MG63 (cell line): ENCODE measurements at regions not wholly inside any gene's neighbourhood (a gene's known extent, or its start where the extent isn't known, plus 50 kb on each side); places are given as distances from the start of the nearest gene placed in this dataset.
"Not testable (repeated sequence)": the region's sequence is repeated elsewhere in the genome, so short reads cannot be mapped to it uniquely, and the experiment has no call there.

Experiments used
- DNase-seq: peaks from one replicate; pipeline ENCODE4 v3.0.0-alpha.2; 2020
- H3K27me3 ChIP-seq: fragments of 250-450 bp; sonication (Bioruptor Pico); 2 replicates; pipeline ENCODE4 v1.5.1; 2020; ENCODE audit warnings: mild to moderate bottlenecking, moderate library complexity
- H3K36me3 ChIP-seq: fragments of 250-450 bp; sonication (Bioruptor Pico); 2 replicates; pipeline ENCODE4 v1.5.1; 2020; ENCODE audit warnings: mild to moderate bottlenecking, moderate library complexity
- H3K4me3 ChIP-seq: fragments of 250-450 bp; sonication (Bioruptor Pico); 2 replicates; pipeline ENCODE4 v1.5.1; 2020; ENCODE audit warnings: mild to moderate bottlenecking, moderate library complexity
- H3K9me3 ChIP-seq: fragments of 250-450 bp; sonication (Bioruptor Pico); 2 replicates; pipeline ENCODE4 v1.5.1; 2020; ENCODE audit warnings: mild to moderate bottlenecking, moderate library complexity

DNA sequence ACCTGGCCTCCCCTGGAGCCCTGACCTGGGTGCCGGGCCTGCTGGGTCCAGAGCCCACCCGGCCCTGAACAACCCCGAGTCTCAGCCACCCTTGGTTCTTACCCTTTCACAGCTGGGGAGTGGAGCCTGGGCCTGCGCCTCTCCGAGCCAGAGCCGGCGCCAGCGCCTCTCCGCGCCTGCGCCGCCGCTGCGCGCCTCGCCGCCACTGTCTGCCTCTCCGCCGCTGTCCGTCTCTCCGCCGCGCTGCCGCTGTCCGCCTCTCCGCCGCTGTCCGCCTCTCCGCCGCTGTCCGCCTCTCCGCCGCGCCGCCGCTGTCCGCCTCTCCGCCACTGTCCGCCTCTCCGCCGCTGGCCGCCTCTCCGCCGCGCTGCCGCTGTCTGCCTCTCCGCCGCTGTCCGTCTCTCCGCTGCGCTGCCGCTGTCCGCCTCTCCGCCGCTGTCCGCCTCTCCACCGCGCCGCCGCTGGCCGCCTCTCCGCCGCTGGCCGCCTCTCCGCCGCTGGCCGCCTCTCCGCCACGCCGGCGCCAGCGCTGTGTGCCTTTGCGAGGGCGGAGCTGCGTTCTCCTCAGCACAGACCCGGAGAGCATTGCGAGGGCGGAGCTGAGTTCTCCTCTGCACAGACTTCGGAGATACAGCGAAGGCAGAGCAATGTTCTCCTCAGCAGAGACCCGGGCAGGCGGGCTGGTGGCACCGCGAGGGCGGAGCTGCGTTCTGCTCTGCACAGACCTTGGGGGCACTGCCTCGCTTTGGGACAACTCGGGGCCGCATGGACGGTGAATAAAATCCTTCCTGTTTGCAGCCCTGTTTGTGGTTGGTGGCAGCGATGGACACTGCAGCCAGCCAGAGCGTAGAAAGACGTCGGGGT lies 1553.7 kb downstream of the RPIA start:
- not testable (repeated sequence) for H3K36me3 ChIP-seq, H3K27me3 ChIP-seq, DNase-seq, H3K4me3 ChIP-seq, H3K9me3 ChIP-seq

DNA sequence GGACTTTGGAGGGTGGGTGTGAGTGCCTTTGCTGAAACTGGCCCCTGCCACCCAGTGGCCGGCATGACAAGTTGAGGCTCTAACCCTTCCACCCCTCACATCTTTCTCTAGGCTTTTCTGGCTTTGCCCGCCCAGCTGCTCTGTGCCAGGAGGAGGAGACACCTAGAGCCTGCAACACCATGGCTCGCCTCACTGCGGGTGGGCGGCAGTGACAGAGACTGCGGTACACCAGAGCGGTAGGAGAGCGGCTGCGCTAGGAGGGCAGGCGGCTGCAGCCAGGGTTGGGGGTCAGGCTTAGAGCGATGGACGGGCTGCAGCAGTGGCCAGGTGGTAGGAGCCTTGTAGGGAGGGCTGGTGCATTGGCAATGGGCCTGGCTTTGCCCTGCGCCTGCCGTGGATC lies 1556.9 kb downstream of the RPIA start:
- not testable (repeated sequence) for H3K4me3 ChIP-seq, H3K36me3 ChIP-seq, H3K9me3 ChIP-seq, H3K27me3 ChIP-seq, DNase-seq

DNA sequence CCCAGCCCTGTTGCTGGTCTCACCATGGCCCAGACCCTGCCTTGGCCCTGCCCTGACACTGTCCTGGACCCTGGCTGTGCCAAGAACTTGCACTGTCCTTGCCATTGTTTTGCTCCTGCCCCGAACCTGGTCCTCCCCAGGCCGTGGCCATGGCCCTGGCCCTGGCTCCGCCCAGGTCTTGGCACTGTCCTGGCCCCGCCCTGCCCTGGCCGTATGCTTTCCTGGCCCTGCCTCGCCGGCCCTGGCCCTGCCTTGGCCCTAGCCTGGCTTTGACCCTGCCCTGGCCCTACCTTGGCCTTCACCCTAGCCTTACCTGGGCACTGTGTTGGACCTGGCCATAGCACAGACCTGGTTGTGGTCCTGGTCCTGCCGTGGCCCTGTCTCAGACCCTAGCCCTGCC lies 1558.9 kb downstream of the RPIA start:
- H3K9me3 ChIP-seq, H3K4me3 ChIP-seq, H3K27me3 ChIP-seq, H3K36me3 ChIP-seq, DNase-seq: not testable (repeated sequence)

GRCh38 chr2:90251576-90251975 lies 1560.1 kb downstream of the RPIA start:
- not testable (repeated sequence) for H3K27me3 ChIP-seq, H3K9me3 ChIP-seq, DNase-seq, H3K4me3 ChIP-seq, H3K36me3 ChIP-seq

- not testable (repeated sequence) for H3K4me3 ChIP-seq, DNase-seq, H3K9me3 ChIP-seq, H3K36me3 ChIP-seq, H3K27me3 ChIP-seq
Measured at GRCh38 chr2:90253306-90253705, 1561.8 kb downstream of the RPIA start.

GRCh38 chr2:90266888-90267287 lies 1575.4 kb downstream of the RPIA start:
- DNase-seq, H3K27me3 ChIP-seq, H3K4me3 ChIP-seq, H3K9me3 ChIP-seq, H3K36me3 ChIP-seq: not testable (repeated sequence)

DNA sequence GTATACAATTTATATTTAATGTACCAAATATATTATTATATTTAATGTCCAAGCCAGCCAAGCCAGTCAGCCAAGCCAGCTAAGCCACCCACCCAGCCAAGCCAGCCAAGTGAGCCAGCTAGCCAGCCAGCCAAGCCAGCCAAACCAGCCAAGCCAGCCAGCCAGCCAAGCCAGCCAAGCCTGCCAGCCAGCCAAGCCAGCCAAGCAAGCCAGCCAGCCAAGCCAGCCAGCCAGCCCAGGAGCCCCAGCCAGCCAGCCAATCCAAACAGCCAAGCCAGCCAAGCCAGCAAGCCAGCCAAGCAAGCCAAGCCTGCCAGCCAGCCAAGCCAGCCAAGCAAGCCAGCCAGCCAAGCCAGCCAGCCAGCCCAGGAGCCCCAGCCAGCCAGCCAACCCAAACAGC lies 1596.3 kb downstream of the RPIA start:
- not testable (repeated sequence) for H3K36me3 ChIP-seq, H3K4me3 ChIP-seq, H3K27me3 ChIP-seq, H3K9me3 ChIP-seq, DNase-seq

DNA sequence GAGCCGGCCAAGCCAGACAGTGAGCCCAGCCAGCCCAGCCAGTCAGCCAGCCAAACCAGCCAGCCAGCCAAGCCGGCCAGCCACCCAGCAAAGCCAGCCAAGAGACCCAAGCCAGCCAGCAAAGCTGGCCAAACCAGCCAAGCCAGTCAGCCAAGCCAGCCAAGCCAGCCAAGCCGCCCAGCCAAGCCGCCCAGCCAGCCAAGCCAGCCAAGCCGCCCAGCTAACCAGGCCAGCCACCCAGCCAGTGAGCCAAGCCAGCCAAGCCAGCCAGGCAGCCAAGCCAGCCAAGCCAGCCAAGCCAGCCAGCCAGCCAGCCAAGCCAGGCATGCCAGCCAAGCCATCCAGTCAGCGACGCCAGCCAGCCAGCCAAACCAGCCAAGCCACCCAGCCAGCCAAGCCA lies 1596.9 kb downstream of the RPIA start:
- H3K4me3 ChIP-seq, DNase-seq, H3K9me3 ChIP-seq, H3K36me3 ChIP-seq, H3K27me3 ChIP-seq: not testable (repeated sequence)

GRCh38 chr2:90289291-90289980 lies 1598.0 kb downstream of the RPIA start:
- not testable (repeated sequence) for H3K4me3 ChIP-seq, H3K36me3 ChIP-seq, H3K27me3 ChIP-seq, DNase-seq, H3K9me3 ChIP-seq

- not testable (repeated sequence) for DNase-seq, H3K27me3 ChIP-seq, H3K4me3 ChIP-seq, H3K9me3 ChIP-seq, H3K36me3 ChIP-seq
Measured at GRCh38 chr2:90290701-90291100, 1599.2 kb downstream of the RPIA start.

- peak; percentile 35 for DNase-seq
- not testable (repeated sequence) for H3K9me3 ChIP-seq, H3K27me3 ChIP-seq, H3K36me3 ChIP-seq, H3K4me3 ChIP-seq
Measured at GRCh38 chr2:90291168-90291883, 1599.9 kb downstream of the RPIA start.

- H3K27me3 ChIP-seq, H3K36me3 ChIP-seq, DNase-seq, H3K4me3 ChIP-seq, H3K9me3 ChIP-seq: not testable (repeated sequence)
Measured at GRCh38 chr2:90291934-90292333, 1600.5 kb downstream of the RPIA start.

DNA sequence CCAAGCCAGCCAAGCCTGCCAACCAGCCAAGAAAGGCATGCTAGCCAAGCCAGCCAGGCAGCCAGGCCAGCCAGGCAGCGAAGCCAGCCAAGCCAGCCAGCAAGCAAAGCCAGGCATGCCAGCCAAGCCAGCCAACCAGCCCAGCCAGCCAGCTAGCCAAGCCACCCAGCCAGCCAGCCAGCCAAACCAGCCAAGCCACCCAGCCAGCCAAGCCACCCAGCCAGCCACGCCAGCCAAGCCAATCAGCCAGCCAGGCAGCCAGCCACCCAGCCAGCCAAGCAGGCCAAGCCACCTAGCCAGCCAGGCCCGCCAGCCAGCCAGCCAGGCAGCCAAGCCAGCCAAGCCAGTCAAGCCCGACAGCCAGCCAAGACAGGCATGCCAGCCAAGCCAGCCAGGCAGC lies 1601.0 kb downstream of the RPIA start:
- not testable (repeated sequence) for H3K36me3 ChIP-seq, H3K4me3 ChIP-seq, H3K9me3 ChIP-seq, H3K27me3 ChIP-seq, DNase-seq

GRCh38 chr2:90293224-90293623 lies 1601.8 kb downstream of the RPIA start:
- peak; percentile 31 for DNase-seq
- not testable (repeated sequence) for H3K27me3 ChIP-seq, H3K4me3 ChIP-seq, H3K9me3 ChIP-seq, H3K36me3 ChIP-seq

DNA sequence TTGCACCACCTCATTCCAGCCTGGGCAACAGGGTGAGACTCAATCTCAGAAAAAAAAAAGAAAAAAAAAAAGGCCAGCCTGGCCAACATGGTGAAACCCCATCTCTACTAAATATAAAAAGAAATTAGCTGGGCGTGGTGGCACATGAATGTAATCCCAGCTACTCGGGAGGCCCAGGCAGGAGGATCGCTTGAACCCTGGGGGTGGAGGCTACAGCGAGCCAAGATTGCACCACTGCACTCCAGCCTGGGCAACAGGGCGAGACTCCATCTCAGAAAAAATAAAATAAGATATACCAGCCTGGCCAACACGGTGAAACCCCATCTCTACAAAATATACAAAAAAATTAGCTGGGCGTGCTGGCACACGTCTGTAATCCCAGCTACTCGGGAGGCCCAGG lies 1602.3 kb downstream of the RPIA start:
- H3K4me3 ChIP-seq, DNase-seq, H3K9me3 ChIP-seq, H3K27me3 ChIP-seq, H3K36me3 ChIP-seq: not testable (repeated sequence)

DNA sequence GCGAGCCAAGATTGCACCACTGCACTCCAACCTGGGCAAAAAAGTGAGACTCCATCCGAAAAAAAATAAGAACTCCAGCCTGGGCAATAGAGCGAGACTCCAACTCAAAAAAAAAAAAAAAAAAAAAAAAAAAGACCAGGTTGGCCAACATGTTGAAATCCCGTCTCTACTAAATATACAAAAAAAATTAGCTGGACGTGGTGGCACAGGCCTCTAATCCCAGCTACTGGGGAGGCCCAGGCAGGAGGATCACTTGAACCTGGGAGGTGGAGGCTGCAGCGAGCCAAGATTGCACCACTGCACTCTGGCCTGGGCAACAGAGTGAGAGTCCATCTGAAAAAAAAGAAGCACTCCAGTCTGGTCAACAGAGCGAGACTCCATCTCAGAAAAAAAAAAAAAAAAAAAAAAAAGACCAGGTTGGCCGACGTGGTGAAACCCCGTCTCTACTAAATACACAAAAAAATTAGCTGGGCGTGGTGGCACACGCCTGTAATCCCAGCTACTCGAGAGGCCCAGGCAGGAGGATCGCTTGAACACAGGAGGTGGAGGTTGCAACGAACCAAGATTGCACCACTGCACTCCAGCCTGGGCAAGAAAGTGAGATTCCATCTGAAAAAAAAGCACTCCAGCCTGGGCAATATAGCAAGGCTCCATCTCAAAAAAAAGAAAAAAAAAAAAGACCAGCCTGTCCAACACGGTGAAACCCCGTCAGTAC lies 1603.7 kb downstream of the RPIA start:
- not testable (repeated sequence) for H3K4me3 ChIP-seq, H3K27me3 ChIP-seq, H3K36me3 ChIP-seq, DNase-seq, H3K9me3 ChIP-seq

- not testable (repeated sequence) for H3K36me3 ChIP-seq, H3K9me3 ChIP-seq, H3K4me3 ChIP-seq, H3K27me3 ChIP-seq, DNase-seq
Measured at GRCh38 chr2:90296484-90296777, 1605.0 kb downstream of the RPIA start.
